NCI-H2227 treated with DMSO at 0.1 percent for 48 hours (cell line): ENCODE measurements at regions not wholly inside any gene's neighbourhood (a gene's known extent, or its start where the extent isn't known, plus 50 kb on each side); places are given as distances from the start of the nearest gene placed in this dataset.

ENCODE experiments used
- DNase-seq: peaks from one replicate; lab custom pipeline; 2025; lab: John Stamatoyannopoulos, UW

DNA sequence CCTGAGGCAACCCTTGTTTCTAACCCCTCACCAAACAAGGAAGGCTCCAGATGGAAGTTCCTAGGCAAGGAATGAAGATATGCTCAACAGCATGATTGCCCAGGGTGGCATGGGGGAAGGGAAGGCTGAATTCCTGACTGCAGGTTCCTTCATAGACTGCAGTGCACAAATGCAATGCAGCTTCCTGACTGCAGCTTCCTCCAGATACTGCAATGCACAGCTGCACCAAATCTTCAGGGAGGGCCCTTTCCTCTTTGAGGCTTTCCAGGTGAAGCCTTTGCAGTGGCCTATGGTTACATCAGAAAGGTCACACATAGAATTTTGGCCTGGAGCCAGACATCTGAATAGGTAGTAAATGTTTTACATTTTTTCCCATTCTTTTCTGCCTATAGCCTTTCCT is 58.8 kb upstream of the DYNAP start:
- DNase-seq = no peak

DNA sequence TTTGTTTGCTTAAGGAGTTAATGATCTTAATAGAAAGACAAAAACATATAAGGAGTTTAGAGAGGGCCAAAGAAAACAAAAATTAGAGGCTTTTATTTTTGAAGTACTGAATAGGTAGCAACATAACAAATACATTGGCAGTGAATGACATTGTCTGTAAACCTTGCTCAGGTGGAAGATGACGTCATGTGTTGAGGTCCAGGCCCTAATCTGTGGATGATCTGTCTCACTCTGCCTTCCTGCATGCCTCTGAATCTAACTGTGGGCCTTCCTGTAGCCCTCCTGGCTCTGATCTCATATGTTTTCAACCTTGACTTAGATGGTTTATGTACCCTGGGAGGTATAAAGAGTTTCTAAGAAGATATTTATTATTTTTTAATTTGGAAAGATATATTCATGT is 58.1 kb upstream of the DYNAP start:
- DNase-seq = no peak
